Neuronal stem cell (in vitro differentiated cells): ENCODE measurements at regions not wholly inside any gene's neighbourhood (a gene's known extent, or its start where the extent isn't known, plus 50 kb on each side); places are given as distances from the start of the nearest gene placed in this dataset.

Source experiments
- DNase-seq: peaks from one replicate; pipeline ENCODE4 v3.0.0-alpha.2; 2013; ENCODE audit warnings: low spot score
- H2AFZ ChIP-seq: one replicate; pipeline ENCODE4 v1.6.1; 2013; ENCODE audit warnings: mild to moderate bottlenecking, low read length, inconsistent platforms
- H2AK5ac ChIP-seq: 2 replicates; pipeline ENCODE4 v1.6.1; 2013; ENCODE audit warnings: low read depth, mild to moderate bottlenecking, inconsistent platforms, low read length, moderate library complexity, mixed read lengths
- H2BK120ac ChIP-seq: 2 replicates; pipeline ENCODE4 v1.6.1; 2013; ENCODE audit warnings: low read depth, mild to moderate bottlenecking, inconsistent platforms, low read length, moderate library complexity, mixed read lengths
- H2BK12ac ChIP-seq: one replicate; pipeline ENCODE4 v1.6.1; 2013; ENCODE audit warnings: low read length, inconsistent platforms
- H2BK15ac ChIP-seq: 2 replicates; pipeline ENCODE4 v1.6.1; 2013; ENCODE audit warnings: mild to moderate bottlenecking, low read length, inconsistent platforms, mixed read lengths
- H2BK5ac ChIP-seq: one replicate; pipeline ENCODE4 v1.6.1; 2013; ENCODE audit warnings: inconsistent platforms, mild to moderate bottlenecking, low read length, moderate library complexity
- H3K14ac ChIP-seq: one replicate; pipeline ENCODE4 v1.6.1; 2013; ENCODE audit warnings: low read length, inconsistent platforms
- H3K18ac ChIP-seq: 2 replicates; pipeline ENCODE4 v1.6.1; 2013; ENCODE audit warnings: low read length, inconsistent platforms
- H3K23ac ChIP-seq: 2 replicates; pipeline ENCODE4 v1.6.1; 2013; ENCODE audit warnings: low read depth, mild to moderate bottlenecking, mixed read lengths, low read length, inconsistent platforms; ENCODE audit not compliant: poor library complexity
- H3K27ac ChIP-seq: replicated peaks from 3 replicates; pipeline ENCODE4 v1.5.1; 2013; ENCODE audit warnings: low read length, inconsistent platforms
- H3K27me3 ChIP-seq, 3 experiments: 2 replicates each; pipeline ENCODE4 v1.6.1; 2013; ENCODE audit warnings: low read length in 3 of 3, mild to moderate bottlenecking in 2 of 3, inconsistent platforms in 1 of 3, low read depth in 1 of 3, mixed read lengths in 1 of 3, moderate library complexity in 1 of 3; ENCODE audit not compliant: control insufficient read depth in 3 of 3, insufficient read depth in 3 of 3
- H3K36me3 ChIP-seq, 2 donors: replicated peaks in 1 of 2; 2 replicates each; pipeline ENCODE4 v1.6.1; 2013; ENCODE audit warnings: low read length in 2 of 2; ENCODE audit not compliant: control insufficient read depth in 2 of 2, insufficient read depth in 2 of 2
- H3K4ac ChIP-seq: 2 replicates; pipeline ENCODE4 v1.6.1; 2013; ENCODE audit warnings: inconsistent platforms, mild to moderate bottlenecking, low read length, moderate library complexity
- H3K4me1 ChIP-seq, 2 donors: 1 replicate in 1 of 2; 2 replicates in 1 of 2; pipeline ENCODE4 v1.6.1; 2013; ENCODE audit warnings: low read length in 2 of 2, low read depth in 1 of 2; ENCODE audit not compliant: control insufficient read depth in 2 of 2, insufficient read depth in 1 of 2
- H3K4me2 ChIP-seq: one replicate; pipeline ENCODE4 v1.6.1; 2013; ENCODE audit warnings: mild to moderate bottlenecking, low read length, inconsistent platforms; ENCODE audit not compliant: insufficient read depth, poor library complexity, severe bottlenecking
- H3K4me3 ChIP-seq, 2 donors: 2 replicates each; pipeline ENCODE4 v1.5.1; 2013; ENCODE audit warnings: low read length in 2 of 2, mild to moderate bottlenecking in 2 of 2, inconsistent platforms in 1 of 2, moderate library complexity in 1 of 2
- H3K79me1 ChIP-seq: one replicate; pipeline ENCODE4 v1.6.1; 2013; ENCODE audit warnings: low read depth, mild to moderate bottlenecking, inconsistent platforms, low read length, moderate library complexity
- H3K9ac ChIP-seq: one replicate; pipeline ENCODE4 v1.6.1; 2013; ENCODE audit warnings: mild to moderate bottlenecking, low read depth, low read length, inconsistent platforms; ENCODE audit not compliant: poor library complexity
- H3K9me3 ChIP-seq, 2 donors: replicated peaks in 1 of 2; 2 replicates each; pipeline versions ENCODE3 to v1.6.1; 2013; ENCODE audit warnings: low read length in 2 of 2, mild to moderate bottlenecking in 2 of 2, inconsistent platforms in 1 of 2, low read depth in 1 of 2, mixed read lengths in 1 of 2, moderate library complexity in 1 of 2; ENCODE audit not compliant: control insufficient read depth in 2 of 2, insufficient read depth in 1 of 2
- H4K8ac ChIP-seq: one replicate; pipeline ENCODE4 v1.6.1; 2013; ENCODE audit warnings: low read depth, mild to moderate bottlenecking, inconsistent platforms, low read length, moderate library complexity
- H4K91ac ChIP-seq: one replicate; pipeline ENCODE4 v1.6.1; 2013; ENCODE audit warnings: low read length, low read depth, mild to moderate bottlenecking, inconsistent platforms; ENCODE audit not compliant: poor library complexity
- WGBS, 2 donors: extraction: QIAGEN DNeasy Blood & Tissue Kit; methylation state at CpG; one replicate each; pipeline ENCODE4 v1.1.7; 2013; ENCODE audit warnings: missing lambda C conversion rate in 2 of 2, mixed read lengths in 1 of 2; ENCODE audit not compliant: insufficient read length in 2 of 2, insufficient replicate concordance in 1 of 2; ENCODE audit errors: extremely low coverage in 2 of 2; 5-methylcytosine and 5-hydroxymethylcytosine counted together

- no peak overlapping the region for H3K4me3 ChIP-seq
- no peak overlapping the region for H3K14ac ChIP-seq
- no peak overlapping the region for H3K18ac ChIP-seq
- no peak overlapping the region for H4K8ac ChIP-seq
- H4K91ac ChIP-seq, result no peak overlapping the region
- no peak overlapping the region for H3K9ac ChIP-seq
- H2BK15ac ChIP-seq, result no peak overlapping the region
- no peak for DNase-seq
- H3K4ac ChIP-seq, result no peak overlapping the region
- H3K36me3 ChIP-seq, result no peaks in the 10 kb centered on the region
- no peaks in the 10 kb centered on the region for H3K79me1 ChIP-seq
- no peak overlapping the region for H2BK120ac ChIP-seq
- no peak overlapping the region for H2AFZ ChIP-seq
- H2AK5ac ChIP-seq, result no peak overlapping the region
- no peak overlapping the region for H2BK5ac ChIP-seq
- no peak overlapping the region for H3K23ac ChIP-seq
- no peak overlapping the region for H3K4me2 ChIP-seq
- H2BK12ac ChIP-seq, result no peak overlapping the region
- H3K9me3 ChIP-seq, result no peaks in the 10 kb centered on the region
- no peaks in the 10 kb centered on the region for H3K4me1 ChIP-seq
- no peak overlapping the region for H3K27ac ChIP-seq
- H3K27me3 ChIP-seq, result no peaks in the 10 kb centered on the region
Measured at GRCh38 chr12:88251798-88252197, 109.7 kb downstream of the TMTC3 start.

- no peak overlapping the region for H3K18ac ChIP-seq
- no peak overlapping the region for H4K91ac ChIP-seq
- H2AK5ac ChIP-seq, result no peak overlapping the region
- H3K14ac ChIP-seq, result no peak overlapping the region
- no peak overlapping the region for H2BK15ac ChIP-seq
- no peaks in the 10 kb centered on the region for H3K27me3 ChIP-seq
- no peak for DNase-seq
- H2BK12ac ChIP-seq, result no peak overlapping the region
- H3K4me1 ChIP-seq, result no peaks in the 10 kb centered on the region
- H3K36me3 ChIP-seq, result no peaks in the 10 kb centered on the region
- H2AFZ ChIP-seq, result no peak overlapping the region
- no peaks in the 10 kb centered on the region for H3K79me1 ChIP-seq
- no peak overlapping the region for H3K4ac ChIP-seq
- H3K27ac ChIP-seq, result no peak overlapping the region
- no peak overlapping the region for H3K9ac ChIP-seq
- H3K4me2 ChIP-seq, result no peak overlapping the region
- no peak overlapping the region for H2BK120ac ChIP-seq
- H3K9me3 ChIP-seq, result no peaks in the 10 kb centered on the region
- no peak overlapping the region for H3K23ac ChIP-seq
- H4K8ac ChIP-seq, result no peak overlapping the region
- no peak overlapping the region for H3K4me3 ChIP-seq
- no peak overlapping the region for H2BK5ac ChIP-seq
Measured at GRCh38 chr12:88253371-88253978, 111.4 kb downstream of the TMTC3 start.

- H3K14ac ChIP-seq, result no peak overlapping the region
Measured at GRCh38 chr12:88255224-88255623, 113.1 kb downstream of the TMTC3 start.

GRCh38 chr12:88255847-88256246 lies 113.7 kb downstream of the TMTC3 start:
- no peak overlapping the region for H2AK5ac ChIP-seq
- H4K91ac ChIP-seq, result no peak overlapping the region
- H2BK5ac ChIP-seq, result no peak overlapping the region
- H3K14ac ChIP-seq, result no peak overlapping the region
- no peak overlapping the region for H2BK12ac ChIP-seq
- no peak overlapping the region for H3K4me2 ChIP-seq
- H3K36me3 ChIP-seq, result no peaks in the 10 kb centered on the region
- H3K18ac ChIP-seq, result no peak overlapping the region
- no peaks in the 10 kb centered on the region for H3K27me3 ChIP-seq
- H3K4me1 ChIP-seq, result no peaks in the 10 kb centered on the region
- no peak overlapping the region for H4K8ac ChIP-seq
- H3K9me3 ChIP-seq, result no peaks in the 10 kb centered on the region
- H3K4ac ChIP-seq, result no peak overlapping the region
- H3K27ac ChIP-seq, result no peak overlapping the region
- no peak overlapping the region for H3K9ac ChIP-seq
- no peak overlapping the region for H3K23ac ChIP-seq
- H2AFZ ChIP-seq, result no peak overlapping the region
- H2BK15ac ChIP-seq, result no peak overlapping the region
- no peak overlapping the region for H2BK120ac ChIP-seq
- H3K79me1 ChIP-seq, result no peaks in the 10 kb centered on the region
- no peak for DNase-seq
- no peak overlapping the region for H3K4me3 ChIP-seq

More at GRCh38 chr12:88255224-88255623, 113.1 kb downstream of the TMTC3 start:
- WGBS, 2 donors, result no CpG with 5 or more reads among the region's 2 CpGs
- DNase-seq, result no peak
- Histone ChIP-seq H3K4ac (no peak overlapping the region), H2BK120ac (no peak overlapping the region), H2BK12ac (no peak overlapping the region), H4K8ac (no peak overlapping the region), H4K91ac (no peak overlapping the region), H2BK5ac (no peak overlapping the region), H3K4me2 (no peak overlapping the region), H3K9me3 (no peaks in the 10 kb centered on the region), H3K4me1 (no peaks in the 10 kb centered on the region), H2AK5ac (no peak overlapping the region), H3K27ac (no peak overlapping the region), H3K79me1 (no peaks in the 10 kb centered on the region), H3K4me3 (no peak overlapping the region), H3K36me3 (no peaks in the 10 kb centered on the region), H3K9ac (no peak overlapping the region), H2AFZ (no peak overlapping the region), H3K18ac (no peak overlapping the region), H3K23ac (no peak overlapping the region), H2BK15ac (no peak overlapping the region), H3K27me3 (no peaks in the 10 kb centered on the region)
